Central memory CD4-positive, alpha-beta T cell (primary cell): ENCODE measurements at regions not wholly inside any gene's neighbourhood (a gene's known extent, or its start where the extent isn't known, plus 50 kb on each side); places are given as distances from the start of the nearest gene placed in this dataset.

Source experiments
- DNase-seq: peaks from one replicate; pipeline ENCODE4 v3.0.0; 2022

- DNase-seq, result no peak
Measured at GRCh38 chr13:59519819-59520218, 643.9 kb downstream of the DIAPH3 start.

DNA sequence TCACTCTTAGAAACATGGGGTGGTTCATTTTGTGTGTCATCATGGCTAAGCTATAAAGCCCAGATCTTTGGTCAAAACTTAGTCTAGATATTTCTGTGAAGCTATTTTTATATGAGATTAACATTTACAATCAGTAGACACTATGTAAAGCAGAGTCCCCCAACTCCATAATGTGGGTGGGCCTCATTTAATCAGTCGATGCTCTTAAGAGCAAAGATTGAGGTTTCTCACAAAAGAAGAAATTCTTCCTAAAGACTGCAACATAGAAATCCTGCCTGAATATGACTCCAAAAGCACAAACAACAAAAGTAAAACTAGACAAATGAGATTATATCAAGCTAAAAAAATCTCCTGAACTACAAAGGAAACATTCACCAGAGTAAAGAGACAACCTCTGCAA is 642.2 kb downstream of the DIAPH3 start:
- DNase-seq, result no peak

- no peak for DNase-seq
Measured at GRCh38 chr13:59522652-59523051, 641.1 kb downstream of the DIAPH3 start.

GRCh38 chr13:59527500-59527899 is 636.2 kb downstream of the DIAPH3 start:
- no peak for DNase-seq

DNA sequence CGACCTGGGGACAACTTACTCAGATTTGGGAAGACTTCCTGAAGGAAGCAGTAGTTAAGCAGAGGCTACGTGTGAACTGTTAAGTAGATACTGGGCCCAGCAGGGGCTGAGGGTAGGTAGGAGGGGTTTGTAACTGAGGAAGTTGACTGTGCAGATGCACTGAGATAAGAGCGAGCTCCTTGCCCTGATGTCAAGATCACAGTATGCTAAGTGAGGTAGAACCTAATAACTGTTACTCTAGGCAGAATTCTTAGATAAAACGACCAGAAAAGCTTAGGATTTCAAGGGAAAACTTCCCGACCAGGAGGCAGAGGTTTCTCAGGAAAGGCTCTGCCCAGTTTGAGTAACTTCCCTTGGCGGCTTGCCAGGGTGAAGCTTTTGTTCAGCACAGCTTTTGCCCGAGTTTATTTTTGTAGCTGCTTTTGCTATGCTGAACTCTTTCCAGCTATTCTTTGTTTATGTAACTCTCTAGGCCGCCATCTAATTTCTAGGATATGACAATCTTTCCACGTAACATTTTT is 632.1 kb downstream of the DIAPH3 start:
- DNase-seq, result peak; percentile 4

DNA sequence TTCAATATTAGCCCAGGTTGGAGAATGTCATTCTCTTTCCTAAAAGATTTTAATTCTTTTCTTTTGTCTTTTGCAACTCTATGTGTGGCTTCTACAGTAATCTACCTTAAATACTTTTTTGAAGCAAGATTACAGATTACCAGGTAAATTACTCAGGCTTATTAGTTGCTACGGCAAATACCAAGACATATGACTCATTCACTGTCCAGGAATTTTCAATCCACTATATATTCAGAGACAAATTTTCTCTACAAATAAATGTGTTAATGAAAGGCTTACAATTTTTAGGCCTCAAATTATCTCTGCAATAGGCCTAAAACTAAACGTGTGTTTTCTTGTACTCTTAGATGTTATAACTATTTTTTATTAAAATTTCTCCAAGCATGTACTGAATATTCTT is 631.3 kb downstream of the DIAPH3 start:
- DNase-seq, result no peak

DNA sequence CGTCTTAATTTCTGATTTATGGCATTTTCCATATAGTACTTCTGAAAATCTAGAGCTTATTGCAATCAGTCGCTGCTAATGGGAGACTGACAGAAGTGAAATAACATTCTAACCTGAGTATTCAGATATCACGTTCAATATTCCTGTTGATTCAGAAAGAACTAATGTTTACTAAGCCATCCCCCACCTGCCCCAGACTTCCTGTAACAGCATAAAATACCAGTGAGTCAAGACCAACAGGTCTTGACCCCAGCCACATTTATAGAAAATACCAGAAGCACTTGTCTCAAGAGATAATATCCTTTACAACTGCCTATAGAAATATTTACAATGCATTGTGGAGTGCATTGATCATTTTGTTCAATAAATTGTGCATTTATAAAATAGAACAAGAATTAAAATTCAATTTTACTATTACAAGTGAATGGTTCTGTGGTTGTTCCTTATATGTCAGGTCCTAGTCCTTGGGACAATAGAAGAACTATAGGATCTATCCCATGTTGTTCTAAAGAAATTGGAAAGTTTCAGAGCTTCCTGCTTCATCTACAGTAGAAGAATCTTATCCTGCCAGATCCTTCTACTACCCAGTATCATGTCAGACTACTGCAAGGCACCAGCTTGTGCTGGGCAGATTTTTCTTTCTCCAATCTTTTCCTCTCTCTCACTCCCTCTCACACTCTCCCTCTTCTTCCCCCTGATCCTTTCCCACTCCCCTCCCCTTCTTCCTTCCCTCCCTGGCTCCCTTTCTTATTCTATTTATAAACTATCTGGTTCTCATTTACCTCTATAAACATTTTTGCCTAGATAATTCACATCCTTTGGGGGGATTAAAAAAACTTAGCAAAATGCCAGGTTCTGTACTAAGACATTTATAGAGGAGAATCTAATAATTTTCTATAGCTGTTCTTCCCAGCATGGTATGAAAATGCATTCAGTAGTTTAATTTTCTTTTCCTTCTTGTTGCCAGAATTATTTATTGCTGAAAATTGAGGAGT is 629.9 kb downstream of the DIAPH3 start:
- DNase-seq, result no peak

- DNase-seq, result no peak
Measured at GRCh38 chr13:59534806-59535205, 628.9 kb downstream of the DIAPH3 start.

DNA sequence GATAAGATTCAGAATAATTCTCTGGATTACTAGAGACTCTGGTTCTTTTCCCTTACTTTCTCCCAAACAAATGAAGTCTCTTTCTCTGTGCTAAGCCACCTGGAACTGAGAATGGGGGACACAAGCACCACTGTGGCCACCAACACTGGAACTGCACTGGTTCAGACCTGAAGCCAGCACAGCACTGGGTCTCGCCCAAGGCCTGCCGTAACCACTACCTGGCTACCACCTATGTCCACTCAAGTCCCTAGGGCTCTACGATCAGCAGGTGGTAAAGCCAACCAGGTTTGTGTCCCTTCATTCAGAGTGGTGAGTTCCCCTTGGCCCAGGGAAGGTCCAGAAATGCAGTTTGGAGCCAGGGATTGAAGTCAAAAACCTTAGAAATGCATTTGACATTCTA is 626.2 kb downstream of the DIAPH3 start:
- no peak for DNase-seq

DNA sequence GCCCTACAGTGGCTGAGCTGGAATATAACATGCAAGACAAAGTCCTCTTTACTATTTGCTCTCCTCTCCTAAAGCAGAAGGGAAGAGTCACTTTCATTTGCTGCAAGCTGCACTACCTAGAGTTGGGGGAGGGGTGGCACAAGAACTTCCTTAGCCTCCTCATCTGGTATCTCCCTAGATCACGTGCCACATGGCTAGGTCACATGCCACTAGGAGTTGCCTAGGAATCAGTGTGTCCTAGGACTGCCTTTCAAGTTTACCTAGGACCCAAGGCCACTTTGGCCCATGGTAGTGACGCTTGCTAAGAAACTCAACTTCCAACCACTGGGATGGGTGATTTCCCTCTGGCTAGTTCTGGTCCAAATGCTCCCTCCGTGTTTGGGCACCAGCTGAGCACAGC is 625.2 kb downstream of the DIAPH3 start:
- no peak for DNase-seq

DNA sequence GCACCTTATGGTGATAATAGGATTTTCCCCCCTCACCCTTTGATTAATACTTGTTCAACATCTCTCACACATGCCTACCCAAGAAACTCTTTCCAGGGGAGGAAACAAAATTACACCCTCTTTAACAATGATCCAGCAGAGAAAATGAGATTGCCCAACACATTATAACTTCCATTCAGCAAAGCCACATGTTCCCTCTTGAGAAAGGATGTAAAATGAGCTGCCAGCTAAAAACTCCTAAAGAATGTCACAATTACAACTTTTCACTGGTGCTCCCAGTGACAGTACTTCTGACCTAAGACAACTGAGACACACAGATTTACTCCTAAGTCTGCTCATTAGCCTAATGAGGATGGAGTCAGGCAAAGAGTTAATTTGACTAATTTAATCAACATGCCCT is 621.4 kb downstream of the DIAPH3 start:
- no peak for DNase-seq

- no peak for DNase-seq
Measured at GRCh38 chr13:59543418-59543817, 620.3 kb downstream of the DIAPH3 start.

GRCh38 chr13:59545007-59545406 is 618.7 kb downstream of the DIAPH3 start:
- DNase-seq, result no peak

GRCh38 chr13:59546178-59546577 is 617.5 kb downstream of the DIAPH3 start:
- no peak for DNase-seq

DNA sequence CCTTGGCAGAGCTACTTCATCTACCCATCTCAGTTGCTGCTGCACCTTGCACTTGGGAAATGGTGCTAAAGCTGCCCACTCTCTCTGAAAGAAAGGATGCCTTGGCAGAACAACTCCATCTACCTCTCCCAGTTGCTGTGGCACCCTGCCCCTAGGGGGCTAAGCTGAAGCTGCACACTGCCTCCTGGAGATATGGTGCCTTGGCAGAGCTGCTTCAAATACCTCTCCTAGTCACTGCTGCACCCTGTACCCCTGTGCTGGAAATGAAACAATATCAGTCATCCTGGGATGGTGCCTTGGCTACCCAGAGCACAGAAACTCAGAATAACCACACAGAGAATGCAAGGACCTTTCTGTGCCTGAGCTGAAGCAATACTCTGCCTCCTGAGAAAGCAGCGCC is 615.8 kb downstream of the DIAPH3 start:
- DNase-seq, result no peak

DNA sequence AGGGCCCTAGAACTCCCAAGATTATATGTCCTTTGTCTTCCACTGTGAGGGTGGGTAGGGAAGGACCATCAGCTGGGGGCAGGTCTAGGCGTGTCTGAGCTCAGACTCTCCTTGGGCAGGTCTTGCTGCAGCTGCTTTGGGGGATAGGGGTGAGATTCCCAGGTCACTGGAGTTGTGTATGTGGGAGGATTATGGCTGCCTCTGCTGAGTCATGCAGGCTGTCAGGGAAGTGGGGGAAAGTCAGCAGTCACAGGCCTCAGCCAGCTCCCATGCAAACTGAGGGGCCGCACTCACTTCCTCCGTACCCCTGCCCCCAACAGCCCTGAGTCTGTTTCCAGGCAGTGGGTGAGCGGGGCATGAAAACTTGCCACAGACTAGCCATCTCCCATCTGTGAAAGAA is 600.8 kb downstream of the DIAPH3 start:
- DNase-seq, result no peak

GRCh38 chr13:59566561-59566960 is 597.2 kb downstream of the DIAPH3 start:
- DNase-seq, result no peak

DNA sequence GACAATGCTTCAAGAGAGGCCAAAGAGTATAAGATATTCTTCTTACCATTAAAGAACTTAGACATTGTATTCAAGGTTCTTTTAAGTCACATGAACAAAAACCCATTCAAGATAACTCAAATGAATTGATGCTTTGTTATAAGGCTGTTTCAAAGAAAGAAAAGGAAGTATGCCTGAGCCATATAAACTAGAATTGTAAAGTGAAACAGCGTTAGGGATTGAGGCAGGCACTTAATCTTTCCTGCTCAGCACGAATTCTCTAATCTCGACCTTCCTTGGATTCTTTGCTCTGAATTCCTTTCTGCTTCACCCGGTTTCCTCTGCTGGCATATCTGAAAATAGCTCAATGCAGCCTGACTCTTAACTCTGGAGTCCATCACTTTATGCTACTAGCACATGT is 595.4 kb downstream of the DIAPH3 start:
- DNase-seq, result no peak

GRCh38 chr13:59570204-59570603 is 593.5 kb downstream of the DIAPH3 start:
- no peak for DNase-seq

DNA sequence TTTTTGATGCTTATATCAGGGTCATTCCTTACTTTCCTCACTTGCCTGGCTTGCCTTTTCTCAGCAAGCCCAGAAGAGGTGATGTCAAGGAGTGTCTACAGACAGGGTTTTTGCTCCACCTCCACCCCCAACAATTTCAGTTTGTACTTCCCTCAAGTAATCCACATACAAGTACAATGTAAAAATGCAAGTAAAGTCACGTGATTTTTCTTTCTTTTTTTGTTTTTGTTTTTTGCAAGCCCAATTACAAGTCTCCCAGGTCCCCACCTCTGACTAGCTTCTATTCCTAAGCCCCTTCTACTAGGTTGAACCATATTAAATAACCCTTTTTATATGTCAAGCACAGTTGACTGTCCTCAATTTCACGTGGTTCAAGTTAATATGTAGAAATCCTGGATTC is 579.6 kb downstream of the DIAPH3 start:
- no peak for DNase-seq

- DNase-seq, result no peak
Measured at GRCh38 chr13:59584761-59585670, 578.7 kb downstream of the DIAPH3 start.

DNA sequence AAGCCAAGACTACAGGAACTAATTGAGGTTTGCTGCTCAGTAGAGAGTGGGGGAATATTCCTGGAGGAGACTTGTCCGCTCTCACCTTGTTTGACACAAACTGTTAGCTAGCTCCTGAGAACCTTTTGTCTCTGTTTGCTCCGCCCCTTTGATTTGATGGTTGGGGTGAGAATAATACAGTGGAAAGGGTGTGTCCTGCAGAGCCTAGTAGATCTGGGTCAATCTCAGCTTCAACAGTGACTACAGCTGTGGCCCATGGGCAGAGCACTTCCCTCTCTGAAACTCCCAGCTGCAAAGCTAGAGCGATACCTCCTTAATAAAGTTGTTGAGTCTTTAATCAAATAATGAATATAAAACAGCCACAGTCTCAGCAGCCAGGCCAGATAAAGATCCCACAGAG is 576.7 kb downstream of the DIAPH3 start:
- no peak for DNase-seq

DNA sequence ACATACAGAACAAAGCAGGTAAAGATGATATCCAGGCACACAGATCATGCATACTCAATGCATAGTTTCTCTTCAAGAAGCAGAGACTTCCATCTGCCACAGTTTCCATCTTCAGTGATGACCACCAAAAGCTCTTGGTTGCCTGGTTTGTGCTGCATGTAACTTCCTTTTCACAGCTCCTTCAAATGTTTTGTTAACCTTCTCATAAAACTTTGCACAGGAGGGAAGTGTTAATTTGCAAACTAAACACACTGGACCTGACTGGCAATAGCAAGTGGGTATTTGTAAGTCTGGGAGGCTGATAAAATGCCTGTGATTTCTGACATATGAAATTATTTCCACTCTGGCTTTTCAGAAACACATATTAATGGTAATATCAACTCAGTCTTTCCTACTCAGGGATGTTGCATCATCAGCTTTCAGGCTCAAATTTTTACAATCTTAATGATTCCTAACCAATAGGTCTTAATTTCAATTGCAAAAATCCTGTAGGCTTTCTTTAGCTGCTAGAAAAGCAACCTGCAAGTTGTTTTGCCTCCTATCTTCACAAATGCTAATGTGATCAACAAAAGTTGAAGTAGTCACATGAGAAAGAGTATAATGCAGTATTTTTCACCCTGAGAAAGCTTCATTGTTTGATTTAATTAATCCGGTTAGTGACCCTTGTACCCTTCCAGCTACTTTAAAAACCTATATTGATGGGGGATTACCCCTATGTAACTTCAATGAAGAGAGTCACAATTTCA is 575.6 kb downstream of the DIAPH3 start:
- no peak for DNase-seq
